T-cell (primary cell): ENCODE measurements at regions not wholly inside any gene's neighbourhood (a gene's known extent, or its start where the extent isn't known, plus 50 kb on each side); places are given as distances from the start of the nearest gene placed in this dataset.
"Not testable (repeated sequence)": the region's sequence is repeated elsewhere in the genome, so short reads cannot be mapped to it uniquely, and the experiment has no call there.

ENCODE experiments used
- ATAC-seq, 4 experiments: fragments of 200-7000 bp in 3 of 4; fragments of 150-1000 bp in 1 of 4; cut with Tn5 transposase; replicated peaks in 1 of 4; 1 replicate in 3 of 4; 2 replicates in 1 of 4; pipeline ENCODE4 v1.10.0; 2021; ENCODE audit warnings: moderate library complexity in 3 of 4, mild to moderate bottlenecking in 2 of 4, moderate number of reproducible peaks in 1 of 4
- CTCF ChIA-PET, 2 donors: fragments of 300-600 bp; sonication (Branson Sonifier 250); formaldehyde crosslinking; loops; one replicate each; lab custom pipeline; 2022; ENCODE audit warnings: antibody characterized with exemption in 2 of 2; lab: Charles Lee
- POLR2A ChIA-PET, 2 donors: fragments of 300-600 bp; sonication (Branson Sonifier 250); formaldehyde crosslinking; loops; one replicate each; lab custom pipeline; 2022; ENCODE audit warnings: antibody characterized with exemption in 2 of 2; lab: Charles Lee
- DNase-seq, 35 experiments: peaks; one replicate each; pipeline versions ENCODE4 v3.0.0 to v3.0.0-alpha.2; 2013 to 2023
- H3K27ac ChIP-seq: one replicate; pipeline ENCODE4 v1.5.1; 2013; ENCODE audit warnings: low read length
- H3K27me3 ChIP-seq, 2 experiments: replicated peaks in 1 of 2; 1 replicate in 1 of 2; 2 replicates in 1 of 2; pipeline versions ENCODE4 v1.6.1 to v1.7.0; 2013; ENCODE audit warnings: low read length in 1 of 2, mixed read lengths in 1 of 2; ENCODE audit not compliant: control insufficient read depth in 2 of 2, insufficient read depth in 2 of 2; ENCODE audit errors: extremely low read depth in 1 of 2
- H3K36me3 ChIP-seq, 2 donors: 1 replicate in 1 of 2; 2 replicates in 1 of 2; pipeline versions ENCODE4 v1.6.1 to v1.7.0; 2013; ENCODE audit warnings: low read length in 1 of 2; ENCODE audit not compliant: control insufficient read depth in 2 of 2, insufficient read depth in 1 of 2; ENCODE audit errors: extremely low read depth in 1 of 2
- H3K4me1 ChIP-seq, 2 experiments: 1 replicate in 1 of 2; 2 replicates in 1 of 2; pipeline versions ENCODE4 v1.6.1 to v1.7.0; 2013; ENCODE audit warnings: low read length in 2 of 2, mixed read lengths in 1 of 2; ENCODE audit not compliant: insufficient read depth in 2 of 2, control insufficient read depth in 1 of 2; ENCODE audit errors: extremely low read depth in 1 of 2
- H3K4me3 ChIP-seq, 2 donors: 1 replicate in 1 of 2; 2 replicates in 1 of 2; pipeline versions ENCODE4 v1.5.1 to v1.7.0; 2013; ENCODE audit warnings: mild to moderate bottlenecking in 2 of 2, low read length in 1 of 2, moderate library complexity in 1 of 2; ENCODE audit not compliant: control insufficient read depth in 1 of 2; ENCODE audit errors: extremely low read depth in 1 of 2
- H3K9me3 ChIP-seq: 2 replicates; pipeline ENCODE4 v1.7.0; 2013
- H3K27ac Mint-ChIP-seq, 2 donors: one replicate each; pipeline ENCODE4 v1.8.0; 2020 to 2021; ENCODE audit warnings: mild to moderate bottlenecking in 2 of 2, mixed read lengths in 2 of 2
- H3K27me3 Mint-ChIP-seq, 2 donors: one replicate each; pipeline ENCODE4 v1.8.0; 2021 to 2022; ENCODE audit warnings: mixed read lengths in 2 of 2
- H3K36me3 Mint-ChIP-seq: one replicate; pipeline ENCODE4 v1.8.0; 2021; ENCODE audit warnings: mixed read lengths
- H3K4me1 Mint-ChIP-seq, 3 donors: one replicate each; pipeline ENCODE4 v1.8.0; 2020 to 2022; ENCODE audit warnings: mixed read lengths in 3 of 3, mild to moderate bottlenecking in 1 of 3
- H3K4me3 Mint-ChIP-seq, 3 donors: one replicate each; pipeline ENCODE4 v1.8.0; 2020 to 2022; ENCODE audit warnings: mild to moderate bottlenecking in 3 of 3, mixed read lengths in 3 of 3, moderate library complexity in 3 of 3
- H3K9me3 Mint-ChIP-seq, 3 donors: one replicate each; pipeline ENCODE4 v1.8.0; 2020 to 2022; ENCODE audit warnings: mixed read lengths in 3 of 3
- WGBS: methylation state at CpG from one replicate; pipeline ENCODE4 v1.1.5; 2013; ENCODE audit warnings: missing lambda C conversion rate; ENCODE audit not compliant: insufficient coverage; 5-methylcytosine and 5-hydroxymethylcytosine counted together

DNA sequence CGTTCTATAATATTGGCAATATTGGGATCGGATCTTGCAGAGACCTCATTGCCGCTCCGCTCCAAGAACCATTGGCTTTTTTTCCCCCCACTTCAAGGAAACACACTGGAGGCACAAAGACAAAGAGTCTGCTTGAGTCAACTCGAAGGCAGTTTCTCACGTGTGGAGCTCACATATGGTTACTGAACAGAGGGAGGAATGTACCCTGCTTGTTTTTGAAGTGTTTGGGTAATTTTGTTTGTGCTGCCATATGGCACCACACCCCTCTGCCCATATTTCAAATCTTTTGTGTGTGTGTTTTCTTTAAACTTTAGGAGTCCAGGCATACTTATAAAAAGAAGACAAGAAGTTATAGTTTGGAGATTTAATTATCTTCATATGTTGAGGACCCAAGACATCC is 595.9 kb downstream of the DTWD2 start:
- Mint-ChIP-seq H3K27me3 (no peaks in the 10 kb centered on the region), H3K27ac (no peak overlapping the region), H3K36me3 (no peaks in the 10 kb centered on the region), H3K4me3 (no peak overlapping the region), H3K9me3 (peaks cover 0 to 9% (median 3%) of the 10 kb centered on the region in 3 donors), H3K4me1 (no peaks in the 10 kb centered on the region)
- CTCF ChIA-PET: interaction anchor here in 1 of 2 donors (0.6 kb wide), 1 partner anchor 217 kb away, joined by 3 read pairs; no protein-coding TSS in a partner anchor
- POLR2A ChIA-PET: no interaction called here
- WGBS: no CpG with 5 or more reads among the region's 6 CpGs
- ATAC-seq: no peak
- H3K27ac ChIP-seq: no peak overlapping the region
- no peaks in the 10 kb centered on the region for H3K36me3 ChIP-seq
- H3K4me1 ChIP-seq: no peaks in the 10 kb centered on the region
- H3K4me3 ChIP-seq: no peak overlapping the region
- DNase-seq: no peak
- H3K27me3 ChIP-seq: no peaks in the 10 kb centered on the region
- no peaks in the 10 kb centered on the region for H3K9me3 ChIP-seq

DNA sequence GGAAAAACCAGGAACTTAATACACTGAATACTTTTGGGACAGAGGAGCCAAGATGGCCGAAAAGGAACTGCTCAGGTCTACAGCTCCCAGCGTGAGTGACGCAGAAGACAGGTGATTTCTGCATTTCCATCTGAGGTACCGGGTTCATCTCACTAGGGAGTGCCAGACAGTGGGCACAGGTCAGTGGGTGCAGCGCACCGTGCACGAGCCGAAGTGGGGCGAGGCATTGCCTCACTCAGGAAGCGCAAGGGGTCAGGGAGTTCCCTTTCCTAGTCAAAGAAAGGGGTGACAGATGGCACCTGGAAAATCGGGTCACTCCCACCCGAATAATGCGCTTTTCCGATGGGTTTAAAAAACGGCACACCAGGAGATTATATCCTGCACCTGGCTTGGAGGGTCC is 605.4 kb downstream of the DTWD2 start:
- POLR2A ChIA-PET, H3K4me3 ChIP-seq: not testable (repeated sequence)
- 92% methylated on average over 2 of the region's 15 CpGs for WGBS

DNA sequence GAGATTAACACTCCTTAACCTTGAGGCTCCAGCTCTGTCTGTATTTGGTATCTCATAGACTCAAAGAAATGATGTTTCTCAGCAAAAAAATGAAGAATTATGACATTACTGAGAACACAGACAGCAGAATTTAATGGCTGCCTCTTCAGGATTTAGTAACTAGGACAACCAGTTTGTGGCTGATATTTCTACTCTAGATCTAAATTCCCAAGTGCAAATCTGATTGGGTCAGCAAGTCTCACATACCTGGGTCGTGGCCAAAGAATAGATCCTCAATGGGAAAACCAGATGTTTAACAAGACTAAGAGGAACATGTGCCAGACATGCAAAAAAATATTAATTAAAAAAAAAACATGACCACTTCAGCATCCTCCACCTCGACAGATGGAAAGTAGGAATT is 608.9 kb downstream of the DTWD2 start:
- H3K36me3 Mint-ChIP-seq: no peaks in the 10 kb centered on the region
- Histone ChIP-seq H3K4me3 (no peak overlapping the region), H3K9me3 (no peaks in the 10 kb centered on the region), H3K27ac (no peak overlapping the region), H3K36me3 (no peaks in the 10 kb centered on the region), H3K4me1 (no peaks in the 10 kb centered on the region), H3K27me3 (no peaks in the 10 kb centered on the region)
- ChIA-PET CTCF (no interaction called here), POLR2A (no interaction called here)
- H3K9me3 Mint-ChIP-seq: peaks cover 1 to 17% (median 14%) of the 10 kb centered on the region in 3 donors
- H3K4me1 Mint-ChIP-seq: no peaks in the 10 kb centered on the region
- ATAC-seq (no peak), DNase-seq (no peak)
- WGBS: 29% methylated on average over 1 of the region's 2 CpGs
- no peak overlapping the region for H3K4me3 Mint-ChIP-seq
- H3K27me3 Mint-ChIP-seq: no peaks in the 10 kb centered on the region
- no peak overlapping the region for H3K27ac Mint-ChIP-seq

More for the DNA sequence above, 605.4 kb downstream of the DTWD2 start:
- H3K36me3 Mint-ChIP-seq, DNase-seq, H3K36me3 ChIP-seq, H3K4me1 Mint-ChIP-seq, ATAC-seq, CTCF ChIA-PET, H3K9me3 ChIP-seq, H3K27me3 ChIP-seq, H3K27ac ChIP-seq, H3K27ac Mint-ChIP-seq, H3K4me3 Mint-ChIP-seq, H3K4me1 ChIP-seq, H3K27me3 Mint-ChIP-seq: not testable (repeated sequence)
- peaks cover 2 to 21% (median 17%) of the 10 kb centered on the region in 3 donors for H3K9me3 Mint-ChIP-seq

DNA sequence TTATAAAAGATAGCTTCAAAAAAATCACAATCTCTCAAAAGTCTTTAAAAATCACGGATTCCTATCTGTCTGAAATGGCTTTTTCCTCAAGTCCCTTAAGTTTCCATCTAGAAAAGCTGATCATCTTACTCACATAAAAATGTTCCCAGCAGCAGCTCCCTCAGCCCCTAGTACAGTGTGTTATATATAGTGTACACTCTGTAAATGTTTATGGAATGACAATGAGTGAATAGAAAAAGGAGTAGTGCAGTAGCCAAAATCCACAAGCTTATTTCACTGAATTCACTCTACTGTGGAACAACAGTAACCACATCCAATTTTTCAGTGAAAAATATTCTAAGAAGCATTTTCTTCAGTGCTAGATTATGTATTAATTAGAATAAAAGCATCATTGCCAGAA is 609.4 kb downstream of the DTWD2 start:
- no peak for ATAC-seq
- Histone ChIP-seq H3K27me3 (no peaks in the 10 kb centered on the region), H3K36me3 (no peaks in the 10 kb centered on the region), H3K4me1 (no peaks in the 10 kb centered on the region), H3K9me3 (no peaks in the 10 kb centered on the region), H3K4me3 (no peak overlapping the region), H3K27ac (no peak overlapping the region)
- ChIA-PET POLR2A (no interaction called here), CTCF (no interaction called here)
- no peaks in the 10 kb centered on the region for H3K27me3 Mint-ChIP-seq
- no peak overlapping the region for H3K27ac Mint-ChIP-seq
- DNase-seq: no peak
- no peak overlapping the region for H3K4me3 Mint-ChIP-seq
- no peaks in the 10 kb centered on the region for H3K4me1 Mint-ChIP-seq
- no CpG with 5 or more reads among the region's 1 CpG for WGBS
- peaks cover 4 to 13% (median 10%) of the 10 kb centered on the region in 3 donors for H3K9me3 Mint-ChIP-seq
- H3K36me3 Mint-ChIP-seq: no peaks in the 10 kb centered on the region

DNA sequence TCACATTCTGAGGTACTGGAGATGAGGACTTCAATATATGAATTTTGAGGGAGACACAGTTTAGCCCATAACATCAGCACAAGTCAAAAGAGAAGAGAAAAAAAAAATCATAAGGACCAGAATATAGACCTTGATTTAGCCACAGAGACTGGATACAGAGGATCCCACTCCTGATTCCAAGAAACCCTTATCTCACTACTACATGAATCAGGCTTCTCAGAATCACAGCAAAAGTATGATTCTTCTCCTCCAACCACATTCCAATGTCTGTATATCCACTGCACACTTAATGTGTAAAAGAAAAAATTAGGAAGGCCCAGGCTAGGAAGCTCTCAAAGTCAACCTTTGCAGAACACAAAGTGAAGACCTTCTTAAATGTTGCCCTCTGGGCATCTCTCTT is 610.9 kb downstream of the DTWD2 start:
- no peaks in the 10 kb centered on the region for H3K36me3 ChIP-seq
- ChIA-PET POLR2A (no interaction called here), CTCF (no interaction called here)
- H3K4me3 Mint-ChIP-seq: no peak overlapping the region
- H3K4me3 ChIP-seq: no peak overlapping the region
- no peaks in the 10 kb centered on the region for H3K27me3 ChIP-seq
- peaks cover 4 to 13% (median 6%) of the 10 kb centered on the region in 3 donors for H3K9me3 Mint-ChIP-seq
- no peaks in the 10 kb centered on the region for H3K27me3 Mint-ChIP-seq
- H3K4me1 Mint-ChIP-seq: no peaks in the 10 kb centered on the region
- H3K4me1 ChIP-seq: no peaks in the 10 kb centered on the region
- no peak overlapping the region for H3K27ac Mint-ChIP-seq
- ATAC-seq: no peak
- H3K9me3 ChIP-seq: no peaks in the 10 kb centered on the region
- no peaks in the 10 kb centered on the region for H3K36me3 Mint-ChIP-seq
- DNase-seq: no peak
- H3K27ac ChIP-seq: no peak overlapping the region

DNA sequence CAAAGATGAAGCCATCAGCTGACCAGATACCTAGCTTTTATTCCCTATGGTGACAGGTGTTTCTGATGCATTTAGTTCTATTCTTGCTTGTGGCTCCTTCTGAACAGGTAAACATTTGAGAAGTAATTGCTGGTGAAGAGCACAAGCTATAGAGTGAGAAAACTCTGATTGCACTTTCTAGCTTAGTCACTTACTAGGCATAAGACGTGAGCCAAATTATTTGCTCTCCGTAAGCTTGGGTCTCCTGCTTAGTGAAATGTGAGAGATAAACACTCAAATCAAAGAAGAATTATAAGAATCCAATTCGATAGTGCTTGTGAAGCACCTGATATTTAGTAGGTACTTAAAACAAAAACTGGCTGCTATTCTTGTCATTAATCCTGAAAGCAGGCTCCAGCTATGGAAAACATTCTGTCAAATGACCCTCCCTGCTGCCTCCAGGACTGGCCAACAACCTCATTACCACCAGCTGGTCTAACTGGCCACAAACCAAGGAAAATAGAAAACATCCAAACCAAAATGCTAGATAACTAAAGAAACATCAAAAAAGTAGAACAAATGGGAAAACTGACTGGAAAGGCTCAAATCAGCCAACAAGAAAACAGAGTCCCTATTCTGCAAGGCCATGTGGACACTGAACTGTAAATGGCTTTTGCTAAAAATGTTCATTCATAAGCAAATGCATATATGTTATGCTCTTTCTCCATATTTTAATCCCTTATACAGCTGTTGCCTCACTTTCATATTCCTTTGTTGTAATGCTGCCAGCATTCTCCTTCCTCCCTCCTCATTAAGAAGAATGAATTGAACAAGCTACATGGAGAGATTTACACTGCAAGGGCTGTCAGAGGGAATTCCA is 616.1 kb downstream of the DTWD2 start:
- Histone ChIP-seq H3K27me3 (no peaks in the 10 kb centered on the region), H3K4me1 (no peaks in the 10 kb centered on the region), H3K36me3 (no peaks in the 10 kb centered on the region), H3K4me3 (no peak overlapping the region), H3K27ac (no peak overlapping the region), H3K9me3 (no peaks in the 10 kb centered on the region)
- H3K27me3 Mint-ChIP-seq: no peaks in the 10 kb centered on the region
- CTCF ChIA-PET: interaction anchor here in 1 of 2 donors (0.9 kb wide), 1 partner anchor 150 kb away, joined by 3 read pairs; no protein-coding TSS in a partner anchor
- no CpG with 5 or more reads among the region's 3 CpGs for WGBS
- H3K4me3 Mint-ChIP-seq: no peak overlapping the region
- no peak overlapping the region for H3K27ac Mint-ChIP-seq
- H3K4me1 Mint-ChIP-seq: no peaks in the 10 kb centered on the region
- no peak for ATAC-seq
- DNase-seq: no peak
- POLR2A ChIA-PET: no interaction called here
- no peaks in the 10 kb centered on the region for H3K36me3 Mint-ChIP-seq
- H3K9me3 Mint-ChIP-seq: peaks cover 3 to 9% (median 8%) of the 10 kb centered on the region in 3 donors
